ENCODE measurements at regions not wholly inside any gene's neighbourhood (a gene's known extent, or its start where the extent isn't known, plus 50 kb on each side); places are given as distances from the start of the nearest gene placed in this dataset.

DNA sequence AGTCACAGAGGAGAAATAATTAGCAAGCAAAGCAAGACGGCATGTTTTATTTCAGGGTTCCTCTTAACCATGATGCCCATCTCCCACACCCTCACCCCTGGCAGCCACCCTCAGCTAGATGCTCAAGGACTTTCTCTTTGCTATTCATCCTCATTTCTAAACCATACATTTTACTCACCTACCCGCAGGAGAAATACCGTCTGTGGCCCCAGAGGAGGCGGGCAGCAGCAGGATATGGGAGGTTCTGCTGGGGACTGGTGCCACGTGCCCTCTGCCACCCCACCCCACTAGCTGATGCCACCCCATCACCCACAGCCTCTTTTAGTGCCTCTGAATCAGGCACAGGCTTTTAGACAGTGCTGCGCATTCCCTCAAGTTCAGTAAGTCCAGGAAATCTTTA lies 168.7 kb upstream of the ITGB1 start:
- H3K4me3 ChIP-seq (ENCODE audit: low read length), result no peak overlapping the region
- no peaks in the 10 kb centered on the region for H3K27me3 ChIP-seq (ENCODE audit: control insufficient read depth, insufficient read depth, low read length)
- H3K27ac ChIP-seq (ENCODE audit: low read length), result no peak overlapping the region
- H3K36me3 ChIP-seq (ENCODE audit: control insufficient read depth, insufficient read depth, low read length), result no peaks in the 10 kb centered on the region
- no peaks in the 10 kb centered on the region for H3K4me1 ChIP-seq (ENCODE audit: control insufficient read depth, insufficient read depth, low read length)
- WGBS (ENCODE audit: insufficient coverage, low lambda C conversion rate), result 67% methylated on average over 1 of the region's 6 CpGs
- H3K9me3 ChIP-seq (ENCODE audit: control insufficient read depth, low read depth, low read length), result no peaks in the 10 kb centered on the region
- DNase-seq, result no peak

DNA sequence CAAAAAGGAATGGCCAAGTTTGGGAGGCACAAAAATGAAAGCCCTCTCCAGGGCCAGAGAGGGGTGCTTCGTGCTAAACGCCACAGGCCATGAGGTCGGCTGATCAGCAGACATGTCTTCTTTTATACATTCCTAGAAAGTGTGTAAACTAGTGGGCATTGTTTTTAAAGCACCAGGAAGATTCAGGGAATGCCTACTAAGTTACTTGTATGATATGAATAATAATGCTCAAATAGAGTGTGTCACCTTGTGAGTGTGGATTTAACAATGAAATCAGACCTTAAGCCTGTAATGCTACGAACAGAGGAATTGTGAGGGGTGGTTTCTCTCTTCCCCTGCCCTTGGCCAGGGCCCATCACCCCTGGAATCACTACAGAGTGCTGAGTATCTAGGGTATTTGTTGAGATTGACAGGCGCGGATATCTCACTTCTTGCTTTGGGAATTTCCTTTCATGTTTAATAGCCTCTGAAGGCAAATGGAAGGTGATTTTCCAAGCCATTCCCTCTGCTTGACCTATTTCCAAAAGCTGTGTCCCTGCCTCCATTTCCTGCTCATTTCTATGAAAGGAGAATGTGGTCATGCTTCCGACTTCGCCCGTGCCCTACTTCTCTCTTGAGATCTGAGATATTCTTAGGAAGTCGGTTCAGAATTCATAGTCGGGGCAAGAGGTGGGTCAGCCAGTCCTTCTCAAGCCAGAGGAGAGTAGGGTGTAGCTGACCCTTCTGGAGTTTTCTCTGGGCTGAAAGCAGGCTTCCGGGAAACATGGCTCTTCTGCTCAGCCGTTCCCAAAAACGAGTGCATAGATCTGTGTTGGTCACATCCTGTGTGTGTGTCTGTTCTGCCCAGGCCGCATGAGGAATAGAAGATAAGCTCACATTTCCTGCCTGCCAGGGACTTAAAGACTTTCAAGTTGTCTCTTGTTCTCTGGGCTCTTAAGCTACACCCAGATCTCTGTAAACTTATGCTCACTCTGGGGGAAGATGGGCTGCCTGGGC lies 167.8 kb upstream of the ITGB1 start:
- H3K27ac ChIP-seq (ENCODE audit: low read length), result no peak overlapping the region
- no peaks in the 10 kb centered on the region for H3K36me3 ChIP-seq (ENCODE audit: control insufficient read depth, insufficient read depth, low read length)
- WGBS (ENCODE audit: insufficient coverage, low lambda C conversion rate), result 100% methylated on average over 3 of the region's 15 CpGs
- DNase-seq, result no peak
- no peaks in the 10 kb centered on the region for H3K4me1 ChIP-seq (ENCODE audit: control insufficient read depth, insufficient read depth, low read length)
- no peak overlapping the region for H3K4me3 ChIP-seq (ENCODE audit: low read length)
- H3K9me3 ChIP-seq (ENCODE audit: control insufficient read depth, low read depth, low read length), result no peaks in the 10 kb centered on the region
- no peaks in the 10 kb centered on the region for H3K27me3 ChIP-seq (ENCODE audit: control insufficient read depth, insufficient read depth, low read length)

DNA sequence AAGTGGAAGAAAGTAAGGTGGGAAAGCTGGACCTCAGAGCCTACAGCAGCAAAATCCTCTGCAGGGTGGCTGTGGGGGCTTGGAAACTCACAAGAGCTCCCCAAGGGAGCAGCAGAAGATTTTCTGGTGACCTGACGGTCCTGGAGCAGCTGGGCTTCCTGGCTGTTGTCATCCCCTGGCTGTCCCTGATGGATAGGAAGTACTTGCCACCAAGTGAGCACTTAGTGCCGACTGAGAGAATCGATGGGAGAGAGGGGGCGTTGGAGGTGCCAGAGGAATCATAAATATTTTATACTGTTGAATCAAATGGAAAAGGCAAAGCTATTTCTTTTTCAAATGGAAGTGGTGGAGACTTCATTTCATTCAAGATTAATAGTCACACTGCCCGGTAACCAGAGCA lies 167.1 kb upstream of the ITGB1 start:
- Histone ChIP-seq H3K4me1 (ENCODE audit: control insufficient read depth, insufficient read depth, low read length) (no peaks in the 10 kb centered on the region), H3K36me3 (ENCODE audit: control insufficient read depth, insufficient read depth, low read length) (no peaks in the 10 kb centered on the region), H3K27ac (ENCODE audit: low read length) (no peak overlapping the region), H3K4me3 (ENCODE audit: low read length) (no peak overlapping the region), H3K9me3 (ENCODE audit: control insufficient read depth, low read depth, low read length) (no peaks in the 10 kb centered on the region), H3K27me3 (ENCODE audit: control insufficient read depth, insufficient read depth, low read length) (no peaks in the 10 kb centered on the region)
- WGBS (ENCODE audit: insufficient coverage, low lambda C conversion rate), result no CpG with 5 or more reads among the region's 5 CpGs
- DNase-seq, result no peak

- Histone ChIP-seq H3K27me3 (ENCODE audit: control insufficient read depth, insufficient read depth, low read length) (no peaks in the 10 kb centered on the region), H3K4me3 (ENCODE audit: low read length) (no peak overlapping the region), H3K36me3 (ENCODE audit: control insufficient read depth, insufficient read depth, low read length) (no peaks in the 10 kb centered on the region), H3K4me1 (ENCODE audit: control insufficient read depth, insufficient read depth, low read length) (no peaks in the 10 kb centered on the region), H3K27ac (ENCODE audit: low read length) (no peak overlapping the region), H3K9me3 (ENCODE audit: control insufficient read depth, low read depth, low read length) (no peaks in the 10 kb centered on the region)
- DNase-seq, result no peak
- no CpG with 5 or more reads among the region's 2 CpGs for WGBS (ENCODE audit: insufficient coverage, low lambda C conversion rate)
Measured at GRCh38 chr10:33123680-33124079, 165.7 kb upstream of the ITGB1 start.

DNA sequence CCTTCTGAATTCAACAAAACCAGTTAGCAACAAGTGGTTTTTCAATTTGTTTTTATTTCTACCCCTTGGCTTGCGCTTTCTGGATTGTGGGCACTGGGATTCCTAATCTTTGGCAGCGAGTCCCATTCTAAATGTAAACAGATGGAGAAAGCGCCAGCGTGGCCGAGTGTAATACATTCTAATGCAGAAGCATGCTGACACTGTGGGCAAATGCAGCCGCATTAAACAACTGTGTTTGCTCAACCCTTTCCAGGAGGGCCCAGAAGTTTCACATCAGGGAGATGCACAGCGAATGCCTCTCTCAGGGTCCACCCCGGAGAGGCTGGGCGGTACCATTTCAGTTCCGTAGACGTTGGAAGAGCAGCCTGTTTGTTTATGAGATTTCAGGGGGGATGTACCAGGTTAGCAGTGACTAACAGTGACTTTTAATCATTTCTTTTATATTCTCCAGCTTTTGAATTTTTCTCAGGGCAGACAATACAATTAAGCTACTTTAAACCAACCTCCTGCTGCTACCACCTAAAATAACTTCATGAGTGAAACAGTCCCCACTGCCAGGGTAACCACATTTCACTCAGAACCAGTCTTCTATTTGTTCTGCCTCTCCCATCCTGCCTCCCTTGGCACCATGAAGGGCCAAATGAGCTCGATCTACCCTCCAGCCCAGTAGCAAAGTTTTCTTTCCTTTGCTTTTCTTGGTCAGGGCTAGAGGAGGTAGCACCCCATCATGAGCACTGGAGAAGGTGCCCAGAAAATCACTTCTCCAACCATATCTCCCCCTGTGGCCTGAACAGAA lies 164.2 kb upstream of the ITGB1 start:
- no peaks in the 10 kb centered on the region for H3K36me3 ChIP-seq (ENCODE audit: control insufficient read depth, insufficient read depth, low read length)
- no peaks in the 10 kb centered on the region for H3K27me3 ChIP-seq (ENCODE audit: control insufficient read depth, insufficient read depth, low read length)
- H3K27ac ChIP-seq (ENCODE audit: low read length), result no peak overlapping the region
- no peaks in the 10 kb centered on the region for H3K9me3 ChIP-seq (ENCODE audit: control insufficient read depth, low read depth, low read length)
- DNase-seq, result no peak
- no CpG with 5 or more reads among the region's 12 CpGs for WGBS (ENCODE audit: insufficient coverage, low lambda C conversion rate)
- H3K4me1 ChIP-seq (ENCODE audit: control insufficient read depth, insufficient read depth, low read length), result no peaks in the 10 kb centered on the region
- no peak overlapping the region for H3K4me3 ChIP-seq (ENCODE audit: low read length)

GRCh38 chr10:33120700-33121099 lies 162.7 kb upstream of the ITGB1 start:
- Histone ChIP-seq H3K27ac (ENCODE audit: low read length) (no peak overlapping the region), H3K36me3 (ENCODE audit: control insufficient read depth, insufficient read depth, low read length) (no peaks in the 10 kb centered on the region), H3K4me3 (ENCODE audit: low read length) (no peak overlapping the region), H3K9me3 (ENCODE audit: control insufficient read depth, low read depth, low read length) (no peaks in the 10 kb centered on the region), H3K4me1 (ENCODE audit: control insufficient read depth, insufficient read depth, low read length) (no peaks in the 10 kb centered on the region), H3K27me3 (ENCODE audit: control insufficient read depth, insufficient read depth, low read length) (no peaks in the 10 kb centered on the region)
- WGBS (ENCODE audit: insufficient coverage, low lambda C conversion rate), result no CpG with 5 or more reads among the region's 2 CpGs
- no peak for DNase-seq

DNA sequence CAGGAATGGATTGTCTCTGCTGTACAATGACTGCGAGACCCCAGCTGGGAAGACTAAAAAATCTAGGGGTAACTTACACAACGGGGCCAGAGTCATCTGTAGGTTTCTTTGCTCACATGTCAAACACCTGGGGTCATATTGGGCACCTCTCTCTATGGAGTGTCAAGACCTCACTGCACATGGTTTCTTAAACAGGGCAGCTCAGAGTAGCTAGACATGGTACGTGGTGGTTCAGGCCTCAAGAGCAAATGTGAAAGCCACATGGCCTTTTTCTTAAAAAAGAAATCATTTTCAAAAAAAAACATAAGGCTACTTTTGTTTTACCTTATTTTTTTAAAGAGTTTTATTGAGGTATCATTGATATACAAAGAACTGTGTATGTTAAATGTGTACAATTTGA lies 162.2 kb upstream of the ITGB1 start:
- H3K36me3 ChIP-seq (ENCODE audit: control insufficient read depth, insufficient read depth, low read length), result no peaks in the 10 kb centered on the region
- H3K27ac ChIP-seq (ENCODE audit: low read length), result no peak overlapping the region
- no peaks in the 10 kb centered on the region for H3K4me1 ChIP-seq (ENCODE audit: control insufficient read depth, insufficient read depth, low read length)
- no CpG with 5 or more reads among the region's 3 CpGs for WGBS (ENCODE audit: insufficient coverage, low lambda C conversion rate)
- DNase-seq, result no peak
- no peak overlapping the region for H3K4me3 ChIP-seq (ENCODE audit: low read length)
- H3K27me3 ChIP-seq (ENCODE audit: control insufficient read depth, insufficient read depth, low read length), result no peaks in the 10 kb centered on the region
- H3K9me3 ChIP-seq (ENCODE audit: control insufficient read depth, low read depth, low read length), result no peaks in the 10 kb centered on the region

DNA sequence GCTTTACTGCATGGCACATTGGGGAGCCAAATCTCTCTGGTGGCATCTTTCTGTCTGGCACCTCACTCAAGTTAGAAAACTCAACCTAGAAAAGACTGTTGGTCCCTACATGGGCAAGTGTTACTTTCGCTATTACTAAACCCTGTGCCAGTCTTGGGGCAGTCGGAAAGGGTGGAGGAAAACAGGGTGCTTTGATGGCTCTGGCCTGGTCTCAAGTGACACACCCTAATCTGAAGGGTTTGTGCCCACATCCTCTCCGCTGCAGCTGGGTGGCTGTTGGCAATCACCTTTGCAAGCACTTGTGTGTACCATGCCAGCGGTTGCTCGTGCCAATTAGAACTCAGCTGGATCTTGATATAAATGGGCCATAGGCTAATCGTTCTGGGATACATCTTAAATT lies 159.8 kb upstream of the ITGB1 start:
- no CpG with 5 or more reads among the region's 6 CpGs for WGBS (ENCODE audit: insufficient coverage, low lambda C conversion rate)

GRCh38 chr10:33117230-33117629 lies 159.2 kb upstream of the ITGB1 start:
- Histone ChIP-seq H3K36me3 (ENCODE audit: control insufficient read depth, insufficient read depth, low read length) (no peaks in the 10 kb centered on the region), H3K4me3 (ENCODE audit: low read length) (no peak overlapping the region), H3K27me3 (ENCODE audit: control insufficient read depth, insufficient read depth, low read length) (no peaks in the 10 kb centered on the region), H3K4me1 (ENCODE audit: control insufficient read depth, insufficient read depth, low read length) (peaks cover 17% of the 10 kb centered on the region), H3K27ac (ENCODE audit: low read length) (no peak overlapping the region), H3K9me3 (ENCODE audit: control insufficient read depth, low read depth, low read length) (no peaks in the 10 kb centered on the region)
- no peak for DNase-seq
- WGBS (ENCODE audit: insufficient coverage, low lambda C conversion rate), result no CpG with 5 or more reads among the region's 6 CpGs

More for the DNA sequence above, 159.8 kb upstream of the ITGB1 start:
- Histone ChIP-seq H3K9me3 (ENCODE audit: control insufficient read depth, low read depth, low read length) (no peaks in the 10 kb centered on the region), H3K27me3 (ENCODE audit: control insufficient read depth, insufficient read depth, low read length) (no peaks in the 10 kb centered on the region), H3K4me1 (ENCODE audit: control insufficient read depth, insufficient read depth, low read length) (peaks cover 13% of the 10 kb centered on the region), H3K4me3 (ENCODE audit: low read length) (no peak overlapping the region), H3K27ac (ENCODE audit: low read length) (no peak overlapping the region), H3K36me3 (ENCODE audit: control insufficient read depth, insufficient read depth, low read length) (no peaks in the 10 kb centered on the region)
- DNase-seq, result no peak

DNA sequence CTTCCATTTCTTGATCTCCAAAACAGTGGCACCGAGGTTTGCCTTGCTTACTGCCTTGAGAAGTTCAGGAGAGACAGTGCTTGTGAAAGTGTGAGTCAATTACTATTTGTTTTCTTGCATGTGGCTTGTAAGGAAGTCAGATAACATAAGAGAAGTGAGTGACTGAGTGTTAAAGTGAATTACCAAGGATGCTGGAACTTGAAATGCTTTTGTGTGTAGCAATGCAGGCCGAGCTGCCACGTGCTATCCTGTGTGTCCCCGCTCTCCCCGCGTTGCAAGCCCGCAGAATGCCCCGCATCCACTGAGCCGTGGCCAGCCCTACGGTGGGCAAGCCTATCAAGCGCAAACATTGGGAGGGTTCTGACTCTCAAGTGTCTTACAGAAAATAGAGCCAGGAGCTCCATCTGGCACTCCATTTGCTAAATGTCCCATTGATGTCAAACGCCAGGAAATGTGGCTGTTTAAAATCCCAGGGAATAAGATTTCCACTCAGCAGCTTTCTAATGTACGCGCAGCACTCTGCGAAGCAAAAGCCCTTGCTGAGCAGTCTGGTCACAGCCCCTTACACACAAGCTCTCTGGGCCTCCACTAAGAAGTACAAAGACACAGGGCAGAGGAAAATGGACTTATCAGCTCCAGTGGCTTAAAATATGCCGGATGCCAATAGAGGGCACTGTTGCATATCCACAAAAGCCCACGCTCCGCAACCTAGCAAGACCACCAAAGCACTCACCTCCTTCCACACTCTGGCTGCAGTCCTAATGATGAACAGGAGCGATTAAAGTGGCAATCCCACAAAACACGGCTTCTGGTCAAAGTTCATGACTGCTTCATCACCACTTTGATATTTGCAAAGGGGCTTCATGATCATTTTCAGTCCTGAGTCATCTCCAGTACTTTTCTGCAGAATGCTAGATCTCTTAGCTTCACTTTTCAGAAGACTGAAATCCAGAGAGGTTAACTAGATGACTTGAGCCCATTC lies 158.0 kb upstream of the ITGB1 start:
- Histone ChIP-seq H3K4me1 (ENCODE audit: control insufficient read depth, insufficient read depth, low read length) (peaks cover 17% of the 10 kb centered on the region), H3K9me3 (ENCODE audit: control insufficient read depth, low read depth, low read length) (no peaks in the 10 kb centered on the region), H3K27me3 (ENCODE audit: control insufficient read depth, insufficient read depth, low read length) (no peaks in the 10 kb centered on the region), H3K4me3 (ENCODE audit: low read length) (no peak overlapping the region), H3K36me3 (ENCODE audit: control insufficient read depth, insufficient read depth, low read length) (no peaks in the 10 kb centered on the region), H3K27ac (ENCODE audit: low read length) (no peak overlapping the region)
- DNase-seq, result peak; percentile 22 to 29
- WGBS (ENCODE audit: insufficient coverage, low lambda C conversion rate), result no CpG with 5 or more reads among the region's 20 CpGs

All from large intestine (tissue), 3 donors.